Neural progenitor cell (in vitro differentiated cells): ENCODE measurements at regions not wholly inside any gene's neighbourhood (a gene's known extent, or its start where the extent isn't known, plus 50 kb on each side); places are given as distances from the start of the nearest gene placed in this dataset.

ENCODE experiments used
- DNase-seq: peaks from one replicate; pipeline ENCODE4 v3.0.0-alpha.2; 2016; ENCODE audit warnings: low spot score
- H2AFZ ChIP-seq: fragments of 200-600 bp; sonication (generic); replicated peaks from 2 replicates; pipeline ENCODE4 v1.6.1; 2016; ENCODE audit warnings: antibody characterized with exemption
- H3F3A ChIP-seq: fragments of 200-600 bp; sonication (generic); 2 replicates; pipeline ENCODE4 v1.6.1; 2016; ENCODE audit warnings: antibody characterized with exemption, low read depth
- H3K27ac ChIP-seq: fragments of 200-600 bp; sonication (generic); 2 replicates; pipeline ENCODE4 v1.5.1; 2016; ENCODE audit warnings: mild to moderate bottlenecking
- H3K27me3 ChIP-seq: fragments of 200-600 bp; sonication (generic); 2 replicates; pipeline ENCODE4 v1.6.1; 2016; ENCODE audit warnings: mild to moderate bottlenecking, moderate library complexity
- H3K36me3 ChIP-seq: fragments of 200-600 bp; sonication (generic); 2 replicates; pipeline ENCODE4 v1.5.1; 2016
- H3K4me1 ChIP-seq: fragments of 200-600 bp; sonication (generic); 2 replicates; pipeline ENCODE4 v1.6.1; 2016; ENCODE audit warnings: mixed run types
- H3K4me2 ChIP-seq: fragments of 200-600 bp; sonication (generic); 2 replicates; pipeline ENCODE4 v1.6.1; 2016
- H3K4me3 ChIP-seq: fragments of 200-600 bp; sonication (generic); 2 replicates; pipeline ENCODE4 v1.5.1; 2016
- H3K79me2 ChIP-seq: fragments of 200-600 bp; sonication (generic); 2 replicates; pipeline ENCODE4 v1.6.1; 2016; ENCODE audit warnings: low read depth
- H3K9ac ChIP-seq: fragments of 200-600 bp; sonication (generic); 2 replicates; pipeline ENCODE4 v1.6.1; 2016
- H3K9me3 ChIP-seq: fragments of 200-600 bp; sonication (generic); 2 replicates; pipeline ENCODE4 v1.5.1; 2016; ENCODE audit warnings: low read depth
- H4K20me1 ChIP-seq: fragments of 200-600 bp; sonication (generic); 2 replicates; pipeline ENCODE4 v1.6.1; 2016; ENCODE audit warnings: low read depth
- H3K27ac Mint-ChIP-seq: 3 replicates; pipeline ENCODE4 v1.8.0; 2021; ENCODE audit warnings: mixed read lengths
- H3K27me3 Mint-ChIP-seq: 2 replicates; pipeline ENCODE4 v1.8.0; 2022; ENCODE audit warnings: low read depth, mild to moderate bottlenecking, inconsistent platforms, moderate library complexity, mixed read lengths; ENCODE audit not compliant: insufficient read depth
- H3K36me3 Mint-ChIP-seq: 3 replicates; pipeline ENCODE4 v1.8.0; 2021; ENCODE audit warnings: mixed read lengths
- H3K4me1 Mint-ChIP-seq: 3 replicates; pipeline ENCODE4 v1.8.0; 2021; ENCODE audit warnings: mixed read lengths
- H3K4me3 Mint-ChIP-seq: 3 replicates; pipeline ENCODE4 v1.8.0; 2021; ENCODE audit warnings: mild to moderate bottlenecking, moderate library complexity, mixed read lengths
- H3K9me3 Mint-ChIP-seq: 3 replicates; pipeline ENCODE4 v1.8.0; 2020; ENCODE audit warnings: mixed read lengths
- EZH2 ChIP-seq: fragments of 200-600 bp; sonication (generic); IDR thresholded peaks from 2 replicates; pipeline ENCODE4 v1.6.1; 2017; ENCODE audit warnings: antibody characterized with exemption, mild to moderate bottlenecking, moderate library complexity
- EZH2phosphoT487 ChIP-seq: fragments of 200-600 bp; sonication (generic); IDR thresholded peaks from 2 replicates; pipeline ENCODE4 v1.6.1; 2017; ENCODE audit warnings: antibody characterized with exemption
- TF ChIP-seq, protein P1 (sequence below): fragments of 200-600 bp; sonication (generic); IDR thresholded peaks from 2 replicates; pipeline ENCODE4 v1.5.1; 2017; ENCODE audit warnings: antibody characterized with exemption, mild to moderate bottlenecking

DNA sequence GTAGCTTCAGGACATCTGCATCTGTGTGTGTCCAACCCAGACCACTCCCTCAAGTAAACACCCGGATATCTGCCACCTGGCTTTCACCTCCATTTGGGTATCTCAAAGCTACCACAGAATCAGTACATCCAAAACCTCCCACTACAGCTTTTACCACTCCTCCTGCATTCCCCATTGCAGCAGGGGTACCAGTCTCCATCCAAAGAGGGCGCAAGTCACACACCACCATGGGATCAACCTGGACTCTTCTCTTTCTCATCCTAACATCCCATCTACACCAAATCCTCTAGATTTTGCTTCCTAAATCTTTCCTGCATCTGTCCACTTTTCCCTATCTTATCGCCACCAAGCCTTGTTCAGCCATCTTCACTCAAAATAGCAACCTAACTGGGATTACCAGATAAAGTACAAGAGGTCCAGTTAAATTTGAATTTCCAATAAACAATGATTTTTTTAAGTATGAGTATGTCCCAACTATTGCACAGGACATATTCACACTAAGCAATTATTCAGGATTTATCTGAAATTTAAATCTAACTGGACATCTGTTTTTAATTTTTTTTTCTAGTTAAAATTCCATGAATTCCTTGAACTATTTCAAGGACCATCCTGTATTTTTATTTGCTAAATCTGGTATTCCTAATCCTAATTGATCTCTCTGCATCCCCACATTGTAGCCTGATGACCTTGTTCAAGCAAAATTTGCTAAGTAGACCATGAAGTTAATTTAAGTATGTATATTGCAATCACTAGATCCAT, 164.3 kb upstream of the MLN start:
- H3K36me3 ChIP-seq, result no peaks in the 10 kb centered on the region
- no peak overlapping the region for H3K4me3 ChIP-seq
- H3F3A ChIP-seq, result no peaks in the 10 kb centered on the region
- H3K79me2 ChIP-seq, result no peaks in the 10 kb centered on the region
- H3K27ac ChIP-seq, result no peak overlapping the region
- H3K9ac ChIP-seq, result no peak overlapping the region
- H3K27me3 ChIP-seq, result no peaks in the 10 kb centered on the region
- Mint-ChIP-seq H3K9me3 (peaks cover 3% of the 10 kb centered on the region), H3K27ac (peak overlapping the region; percentile 0), H3K27me3 (peaks cover 5% of the 10 kb centered on the region), H3K4me1 (peaks cover 4% of the 10 kb centered on the region), H3K36me3 (no peaks in the 10 kb centered on the region), H3K4me3 (no peak overlapping the region)
- H4K20me1 ChIP-seq, result no peaks in the 10 kb centered on the region
- DNase-seq, result peak; percentile 67
- H3K4me2 ChIP-seq, result no peak overlapping the region
- H3K9me3 ChIP-seq, result no peaks in the 10 kb centered on the region
- no peaks in the 10 kb centered on the region for H3K4me1 ChIP-seq
- peak overlapping the region; percentile 32 for H2AFZ ChIP-seq
- TF ChIP-seq EZH2phosphoT487 (no peak), EZH2 (no peak)
- TF ChIP-seq, protein P1, sequence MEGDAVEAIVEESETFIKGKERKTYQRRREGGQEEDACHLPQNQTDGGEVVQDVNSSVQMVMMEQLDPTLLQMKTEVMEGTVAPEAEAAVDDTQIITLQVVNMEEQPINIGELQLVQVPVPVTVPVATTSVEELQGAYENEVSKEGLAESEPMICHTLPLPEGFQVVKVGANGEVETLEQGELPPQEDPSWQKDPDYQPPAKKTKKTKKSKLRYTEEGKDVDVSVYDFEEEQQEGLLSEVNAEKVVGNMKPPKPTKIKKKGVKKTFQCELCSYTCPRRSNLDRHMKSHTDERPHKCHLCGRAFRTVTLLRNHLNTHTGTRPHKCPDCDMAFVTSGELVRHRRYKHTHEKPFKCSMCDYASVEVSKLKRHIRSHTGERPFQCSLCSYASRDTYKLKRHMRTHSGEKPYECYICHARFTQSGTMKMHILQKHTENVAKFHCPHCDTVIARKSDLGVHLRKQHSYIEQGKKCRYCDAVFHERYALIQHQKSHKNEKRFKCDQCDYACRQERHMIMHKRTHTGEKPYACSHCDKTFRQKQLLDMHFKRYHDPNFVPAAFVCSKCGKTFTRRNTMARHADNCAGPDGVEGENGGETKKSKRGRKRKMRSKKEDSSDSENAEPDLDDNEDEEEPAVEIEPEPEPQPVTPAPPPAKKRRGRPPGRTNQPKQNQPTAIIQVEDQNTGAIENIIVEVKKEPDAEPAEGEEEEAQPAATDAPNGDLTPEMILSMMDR, result peak; percentile 72

DNA sequence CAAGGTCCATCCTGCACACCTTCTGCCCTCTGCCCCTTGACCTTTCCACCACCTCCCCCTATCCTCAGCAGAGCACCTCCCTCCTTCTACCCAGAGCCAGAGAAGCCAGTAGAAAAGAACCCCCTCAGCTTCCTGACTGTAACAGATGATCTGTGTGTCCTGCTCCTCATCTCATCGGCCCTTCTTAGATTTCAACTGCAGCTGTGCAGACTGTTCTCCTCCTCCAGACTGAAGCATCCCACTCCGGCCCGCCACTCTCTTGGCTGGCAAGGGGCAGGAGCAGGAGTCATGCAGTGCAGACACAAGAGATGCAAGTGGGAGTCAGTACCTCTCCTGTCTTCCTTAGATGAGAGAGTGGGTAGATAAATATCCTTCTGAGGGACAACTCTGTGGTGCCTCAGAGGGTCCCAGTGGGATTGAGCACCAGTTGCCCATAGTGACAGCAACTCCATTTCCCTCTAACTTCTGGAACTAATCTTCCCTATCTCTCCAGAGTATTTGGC, 163.5 kb upstream of the MLN start:
- Histone ChIP-seq H3K4me1 (no peaks in the 10 kb centered on the region), H3K4me2 (no peak overlapping the region), H4K20me1 (no peaks in the 10 kb centered on the region), H3K27me3 (no peaks in the 10 kb centered on the region), H3F3A (no peaks in the 10 kb centered on the region), H3K9me3 (no peaks in the 10 kb centered on the region), H3K9ac (no peak overlapping the region), H3K36me3 (no peaks in the 10 kb centered on the region), H3K4me3 (no peak overlapping the region), H3K27ac (no peak overlapping the region), H3K79me2 (no peaks in the 10 kb centered on the region), H2AFZ (no peak overlapping the region)
- Mint-ChIP-seq H3K36me3 (no peaks in the 10 kb centered on the region), H3K4me1 (peaks cover 9% of the 10 kb centered on the region), H3K27ac (no peak overlapping the region), H3K9me3 (peaks cover 3% of the 10 kb centered on the region), H3K27me3 (peaks cover 6% of the 10 kb centered on the region), H3K4me3 (no peak overlapping the region)
- no peak for DNase-seq
- TF ChIP-seq EZH2, result no peak
- no peak for TF ChIP-seq EZH2phosphoT487
- TF ChIP-seq, protein P1, result no peak

DNA sequence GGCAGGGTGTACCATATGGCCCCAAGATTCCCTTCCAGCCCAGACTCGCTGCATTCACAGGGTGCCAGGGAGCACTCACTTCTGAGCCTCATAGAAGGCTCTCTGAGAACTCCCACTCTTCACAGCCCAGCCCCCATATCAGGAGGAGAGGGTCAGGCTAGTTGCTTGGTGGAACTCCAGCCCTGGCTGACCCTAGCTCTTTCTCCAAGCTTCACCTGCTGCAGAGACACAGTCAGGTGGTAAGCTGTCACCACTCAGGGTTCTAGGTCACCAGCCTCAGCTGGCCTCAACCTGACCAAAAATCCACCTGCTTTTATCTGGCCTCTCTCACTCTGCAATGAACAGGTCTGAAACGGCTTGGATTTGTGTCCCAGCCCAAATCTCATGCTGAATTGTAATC, 162.7 kb upstream of the MLN start:
- Histone ChIP-seq H3K27ac (no peak overlapping the region), H3K9me3 (no peaks in the 10 kb centered on the region), H3K36me3 (no peaks in the 10 kb centered on the region), H3K4me3 (no peak overlapping the region), H3K79me2 (no peaks in the 10 kb centered on the region), H3F3A (no peaks in the 10 kb centered on the region), H3K4me1 (no peaks in the 10 kb centered on the region), H3K4me2 (no peak overlapping the region), H3K9ac (no peak overlapping the region), H4K20me1 (no peaks in the 10 kb centered on the region), H2AFZ (no peak overlapping the region), H3K27me3 (no peaks in the 10 kb centered on the region)
- no peak for TF ChIP-seq EZH2phosphoT487
- Mint-ChIP-seq H3K4me3 (no peak overlapping the region), H3K27me3 (peaks cover 9% of the 10 kb centered on the region), H3K4me1 (peaks cover 13% of the 10 kb centered on the region), H3K36me3 (no peaks in the 10 kb centered on the region), H3K27ac (no peak overlapping the region), H3K9me3 (no peaks in the 10 kb centered on the region)
- no peak for DNase-seq

DNA sequence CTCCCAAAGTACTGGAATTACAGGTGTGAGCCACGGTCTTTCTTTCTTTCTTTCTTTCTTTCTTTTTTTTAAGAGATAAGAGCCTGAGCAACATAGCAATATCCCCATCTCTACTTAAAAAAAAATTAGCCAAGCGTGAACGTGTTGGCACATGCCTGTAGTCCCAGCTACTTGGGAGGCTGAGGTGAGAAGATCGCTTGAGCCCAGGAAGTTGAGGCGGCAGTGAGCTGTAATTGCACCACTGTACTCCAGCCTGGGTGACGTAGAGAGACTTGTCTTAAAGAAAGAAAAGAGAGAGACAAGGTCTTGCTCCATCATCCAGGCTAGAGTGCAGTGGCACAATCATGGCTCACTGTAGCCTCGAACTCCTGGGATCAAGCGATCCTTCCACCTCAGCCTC, 162.0 kb upstream of the MLN start:
- H3K27ac ChIP-seq, result no peak overlapping the region
- H3K4me1 ChIP-seq, result no peaks in the 10 kb centered on the region
- H3K27me3 ChIP-seq, result no peaks in the 10 kb centered on the region
- no peaks in the 10 kb centered on the region for H3K79me2 ChIP-seq
- H4K20me1 ChIP-seq, result no peaks in the 10 kb centered on the region
- TF ChIP-seq, protein P1, result no peak
- TF ChIP-seq EZH2phosphoT487, result no peak
- TF ChIP-seq EZH2, result no peak
- no peak overlapping the region for H3K9ac ChIP-seq
- Mint-ChIP-seq H3K27me3 (peaks cover 10% of the 10 kb centered on the region), H3K9me3 (no peaks in the 10 kb centered on the region), H3K27ac (no peak overlapping the region), H3K36me3 (no peaks in the 10 kb centered on the region), H3K4me3 (no peak overlapping the region), H3K4me1 (peaks cover 13% of the 10 kb centered on the region)
- no peak overlapping the region for H3K4me2 ChIP-seq
- no peak for DNase-seq
- no peaks in the 10 kb centered on the region for H3F3A ChIP-seq
- H3K9me3 ChIP-seq, result no peaks in the 10 kb centered on the region
- H3K4me3 ChIP-seq, result no peak overlapping the region
- H3K36me3 ChIP-seq, result no peaks in the 10 kb centered on the region
- no peak overlapping the region for H2AFZ ChIP-seq
